Activated effector memory CD4-positive, alpha-beta T cell treated with anti-CD3 and anti-CD28 coated beads, Interleukin-2, amount 50 U/mL, for 16 hours (primary cell): ENCODE measurements at regions not wholly inside any gene's neighbourhood (a gene's known extent, or its start where the extent isn't known, plus 50 kb on each side); places are given as distances from the start of the nearest gene placed in this dataset.

ENCODE experiments used
- DNase-seq: peaks from one replicate; pipeline ENCODE4 v3.0.0-alpha.2; 2020

DNA sequence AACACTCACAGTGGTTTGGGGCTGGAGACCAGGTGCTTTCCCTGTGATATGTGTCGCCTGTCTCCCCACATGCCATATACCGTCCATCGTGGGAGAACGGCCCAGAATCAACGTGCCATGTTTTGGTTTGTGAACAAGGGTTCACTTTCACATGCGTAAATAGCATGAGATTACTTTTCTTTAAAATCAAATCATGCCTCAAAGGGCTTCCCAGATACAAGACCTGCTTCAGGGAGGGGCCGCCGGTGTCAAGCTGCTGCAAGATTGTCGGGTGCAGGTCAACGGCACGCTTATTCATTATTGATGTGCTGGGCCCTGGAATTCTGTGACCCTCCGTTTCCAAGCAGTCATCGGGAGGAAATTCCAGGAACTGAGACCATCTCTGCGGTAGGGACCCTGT, 145.2 kb upstream of the RTL1 start:
- DNase-seq: no peak

GRCh38 chr14:101049511-101049910, 146.0 kb upstream of the RTL1 start:
- no peak for DNase-seq

GRCh38 chr14:101049942-101050341, 146.4 kb upstream of the RTL1 start:
- DNase-seq: no peak

- no peak for DNase-seq
Measured at GRCh38 chr14:101050901-101051490, 147.5 kb upstream of the RTL1 start.

GRCh38 chr14:101054671-101055070, 151.1 kb upstream of the RTL1 start:
- DNase-seq: no peak

DNA sequence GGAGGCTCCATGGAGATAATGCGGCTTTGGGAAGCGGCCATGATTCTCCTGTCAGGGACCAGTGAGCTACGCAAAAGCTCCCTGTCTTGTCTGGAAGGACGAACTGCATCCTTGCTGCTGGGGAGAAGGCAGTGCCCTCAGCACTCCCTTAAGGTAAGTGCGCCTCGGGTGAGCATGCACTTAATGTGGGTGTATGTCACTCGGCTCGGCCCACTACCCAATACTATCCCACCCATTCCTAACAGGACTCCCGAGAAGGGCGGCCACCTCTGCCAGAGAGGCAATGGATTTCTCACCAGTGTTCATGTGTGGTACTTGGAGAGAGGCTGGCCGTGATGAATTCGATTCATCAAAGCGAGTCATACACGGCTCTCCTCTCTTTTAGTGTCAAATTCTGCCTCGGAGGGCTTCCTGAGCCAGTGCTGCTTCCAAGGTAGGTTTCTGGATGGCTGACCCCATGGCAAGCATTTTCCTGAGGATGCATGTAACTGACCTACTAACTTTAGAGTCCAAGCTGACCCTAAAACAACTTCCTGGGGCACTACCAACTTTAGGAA, 151.7 kb upstream of the RTL1 start:
- DNase-seq: no peak

DNA sequence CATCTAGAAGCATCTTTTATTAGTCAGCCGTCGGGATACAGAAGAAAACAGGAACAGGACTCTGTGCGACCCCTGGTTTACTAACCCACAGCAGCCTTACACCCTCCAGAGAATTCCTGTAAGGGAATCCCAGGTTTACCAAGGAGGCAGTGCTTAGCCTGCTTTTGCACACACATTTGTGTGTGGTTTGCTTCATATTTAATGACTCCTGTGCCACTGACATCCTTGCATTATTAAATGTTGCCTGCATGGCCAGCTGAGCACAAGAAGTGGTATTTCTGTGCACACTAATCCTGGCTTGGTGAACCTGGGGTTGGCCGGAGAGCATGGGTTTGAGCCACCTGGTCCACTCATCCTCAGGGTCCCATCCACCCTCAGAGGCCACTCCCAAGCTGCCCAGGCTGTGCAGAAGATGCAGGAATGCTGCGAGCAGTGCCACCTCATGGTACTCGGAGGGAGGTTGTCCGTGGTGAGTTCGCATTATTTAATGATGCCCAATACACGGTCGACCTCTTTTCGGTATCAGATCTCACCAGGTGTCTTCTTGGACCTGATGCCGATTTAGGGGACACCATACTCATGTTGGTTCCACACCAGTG, 152.4 kb upstream of the RTL1 start:
- no peak for DNase-seq

GRCh38 chr14:101056446-101056845, 152.9 kb upstream of the RTL1 start:
- DNase-seq: no peak

DNA sequence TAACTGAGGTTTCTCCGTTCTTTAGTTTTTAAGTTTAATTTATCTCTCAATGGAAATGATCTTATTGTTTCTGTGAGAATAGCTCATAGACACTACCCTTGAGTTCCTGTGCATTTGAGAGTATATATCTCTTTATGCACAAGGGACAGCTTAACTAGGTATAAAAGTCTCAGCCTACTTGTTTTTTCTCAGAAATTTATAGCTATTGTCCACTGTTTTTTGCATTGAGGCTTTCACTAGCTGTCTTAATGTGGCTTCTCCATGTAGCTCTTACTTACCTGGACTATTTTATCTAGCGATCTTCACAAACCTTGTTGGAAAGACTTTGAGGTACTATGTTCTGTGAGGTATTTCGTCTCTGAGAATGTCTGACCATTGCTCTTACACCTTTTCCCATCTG, 153.9 kb upstream of the RTL1 start:
- no peak for DNase-seq

DNA sequence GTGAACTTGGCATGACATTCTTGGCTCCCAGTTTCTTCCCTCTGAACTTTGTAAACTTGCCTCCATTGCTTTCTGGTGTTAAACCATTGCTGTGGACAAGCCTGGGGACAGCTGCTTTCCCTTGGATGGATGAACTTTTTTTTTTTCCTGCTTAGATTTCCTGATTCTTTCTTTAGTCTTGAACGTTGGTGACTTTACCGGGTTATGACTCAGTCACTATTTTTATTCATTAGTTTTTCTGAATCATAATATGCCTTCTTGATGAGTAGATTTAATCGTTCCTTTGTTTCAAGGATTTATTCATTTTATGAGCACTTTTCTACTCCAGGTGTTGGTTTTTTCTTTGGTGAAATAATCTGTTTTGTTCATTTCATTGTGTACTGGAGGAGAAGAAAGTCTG, 155.0 kb upstream of the RTL1 start:
- DNase-seq: no peak

- DNase-seq: no peak
Measured at GRCh38 chr14:101060171-101060601, 156.7 kb upstream of the RTL1 start.

- no peak for DNase-seq
Measured at GRCh38 chr14:101061411-101062064, 158.0 kb upstream of the RTL1 start.

GRCh38 chr14:101062065-101062450, 158.5 kb upstream of the RTL1 start:
- no peak for DNase-seq

DNA sequence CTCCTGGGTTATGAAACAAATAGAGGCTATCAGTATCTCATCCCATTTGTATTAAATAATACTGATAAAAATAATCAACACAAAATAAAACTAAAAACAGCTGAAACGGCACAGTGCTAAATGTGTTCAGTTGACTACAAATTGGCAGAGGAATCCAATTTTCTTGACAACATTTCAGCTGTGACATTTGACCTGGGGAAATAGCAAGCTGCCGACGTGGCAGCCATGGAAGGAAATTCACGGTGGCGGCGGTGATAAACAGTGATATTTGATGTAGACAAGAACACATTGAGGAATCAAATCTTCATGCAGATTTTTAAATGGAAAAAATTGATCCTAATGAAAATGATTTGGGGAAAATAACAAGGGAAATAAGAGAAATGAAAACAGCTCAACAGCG, 159.1 kb upstream of the RTL1 start:
- DNase-seq: no peak

DNA sequence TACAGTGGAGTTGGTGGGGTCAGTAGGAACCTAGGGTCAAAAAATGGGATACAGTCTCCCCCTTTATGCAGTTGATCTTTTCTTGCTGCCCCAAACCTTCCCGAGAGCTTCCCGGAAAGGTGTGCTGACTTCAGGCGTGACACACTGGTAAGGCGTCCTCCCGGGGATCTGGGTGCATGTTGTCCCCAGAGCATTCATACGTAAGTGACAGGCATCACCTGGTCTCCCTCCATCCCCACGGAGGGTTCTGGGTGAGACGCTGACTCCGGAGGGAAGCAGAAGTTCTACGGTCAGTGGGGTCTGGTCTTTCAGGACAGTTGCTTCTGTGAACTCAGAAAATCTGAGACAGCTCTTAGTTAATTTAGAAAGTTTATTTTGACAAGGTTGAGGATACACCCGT, 159.6 kb upstream of the RTL1 start:
- DNase-seq: no peak

DNA sequence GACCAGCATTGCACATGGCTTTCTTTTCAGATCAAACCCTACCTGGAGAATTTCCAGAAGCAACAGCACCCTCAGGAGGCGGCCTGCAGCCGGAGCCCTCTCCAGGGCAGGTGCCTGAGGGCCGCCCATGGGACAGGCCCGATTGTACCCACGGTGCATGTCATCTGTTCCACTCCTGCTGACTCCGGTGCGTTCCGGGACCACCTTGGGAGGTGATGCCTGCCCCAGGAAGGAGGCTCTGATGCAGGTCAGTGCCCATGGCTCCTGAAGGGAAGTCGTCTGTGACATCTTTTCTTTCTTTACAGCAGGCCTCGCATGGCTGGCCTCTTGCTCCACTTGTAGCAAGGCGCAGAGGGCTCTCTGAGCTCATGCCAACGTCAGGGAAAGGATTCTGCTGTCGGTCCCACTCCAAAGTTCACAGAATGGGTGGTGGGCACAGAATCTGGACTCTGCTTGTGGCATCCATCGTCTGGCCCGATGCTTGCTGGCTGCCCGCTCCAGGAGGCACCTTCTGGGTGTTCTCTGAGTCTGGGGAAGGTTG, 160.7 kb upstream of the RTL1 start:
- no peak for DNase-seq

DNA sequence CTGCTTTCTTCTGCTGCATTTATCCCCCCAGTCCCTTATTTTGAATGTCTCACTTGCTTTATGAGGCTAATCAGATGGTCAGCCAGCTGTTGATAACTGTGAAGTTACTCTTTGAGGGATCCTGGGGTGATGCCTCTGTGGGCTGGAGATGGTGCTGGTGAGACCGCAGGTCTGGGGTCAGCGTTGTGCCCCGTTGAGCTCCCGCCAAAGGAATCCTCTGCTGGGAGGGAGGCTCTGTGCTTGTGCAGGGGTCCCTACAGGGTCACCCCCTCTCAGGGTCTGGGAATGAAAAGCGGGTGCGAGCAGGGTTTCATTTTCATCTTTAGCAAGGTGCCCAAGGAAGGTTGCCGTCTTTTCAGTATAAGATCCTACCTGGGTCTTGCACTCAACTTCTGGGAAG, 161.2 kb upstream of the RTL1 start:
- DNase-seq: no peak

DNA sequence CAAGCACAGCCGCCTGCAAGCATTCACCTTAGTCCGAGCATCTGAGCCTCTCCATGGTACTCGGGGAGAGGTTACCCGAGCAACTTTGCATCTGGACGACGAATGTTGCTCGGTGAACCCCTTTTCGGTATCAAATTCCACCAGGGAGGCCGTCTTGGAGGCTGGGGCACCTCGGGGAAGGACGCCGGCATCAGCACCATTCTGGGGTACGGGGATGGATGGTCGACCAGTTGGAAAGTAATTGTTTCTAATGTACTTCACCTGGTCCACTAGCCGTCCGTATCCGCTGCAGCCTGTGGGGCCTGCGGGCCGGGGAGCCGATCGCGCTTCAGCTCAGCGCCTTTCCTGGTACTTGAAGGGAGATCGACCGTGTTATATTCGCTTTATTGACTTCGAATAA, 161.7 kb upstream of the RTL1 start:
- no peak for DNase-seq

GRCh38 chr14:101065696-101066694, 162.5 kb upstream of the RTL1 start:
- peak; percentile 19 for DNase-seq

GRCh38 chr14:101066826-101067510, 163.4 kb upstream of the RTL1 start:
- DNase-seq: peak; percentile 39

DNA sequence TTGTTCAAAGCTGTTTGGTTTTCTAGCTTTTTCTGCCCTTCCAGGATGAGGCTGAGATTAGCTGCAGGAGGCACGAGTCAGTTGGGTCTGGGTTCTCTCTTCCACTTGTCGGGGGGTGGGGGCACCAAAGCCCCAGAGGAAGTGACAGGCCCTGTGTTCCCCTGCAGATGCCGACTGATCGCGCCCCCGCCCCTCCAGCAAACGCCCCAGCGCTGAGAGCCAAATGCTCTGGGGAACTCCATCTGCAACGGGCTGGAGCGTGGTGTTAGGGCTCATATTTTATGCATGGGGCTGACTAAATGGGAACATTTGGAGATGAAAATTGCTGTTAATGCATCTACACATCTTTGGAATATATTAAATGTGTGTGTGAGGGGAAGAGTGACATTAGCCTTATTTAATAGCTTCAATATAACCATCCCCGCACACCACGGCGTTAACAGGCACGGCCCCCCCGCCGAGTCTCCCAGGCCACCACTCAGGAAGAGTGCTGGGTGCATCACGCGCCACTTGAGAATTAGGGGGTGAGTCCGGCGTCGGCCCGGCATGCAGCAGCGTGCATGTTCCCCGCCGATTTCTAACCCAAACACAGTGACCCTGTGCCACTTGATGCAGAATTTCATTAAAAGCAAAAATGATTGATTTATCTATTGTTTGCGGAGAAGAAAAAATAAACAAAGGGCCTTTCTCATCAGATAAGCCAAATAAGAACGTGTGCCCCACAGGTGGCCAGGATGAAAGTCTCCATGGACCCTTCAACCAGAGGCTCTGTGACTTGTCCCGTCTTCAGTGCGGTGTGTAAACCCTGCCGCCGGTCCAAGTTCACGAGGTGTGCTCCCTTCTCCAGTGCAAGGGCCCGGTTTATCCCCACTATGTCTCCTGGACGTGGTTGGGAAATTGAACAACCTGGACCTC, 165.0 kb upstream of the RTL1 start:
- DNase-seq: peak; percentile 39
